Ovary (tissue), 7 donors: ENCODE measurements at regions not wholly inside any gene's neighbourhood (a gene's known extent, or its start where the extent isn't known, plus 50 kb on each side); places are given as distances from the start of the nearest gene placed in this dataset.

Experiments
- DNase-seq, 5 donors: peaks; one replicate each; pipeline ENCODE4 v3.0.0-alpha.2; 2019 to 2020
- H3K27ac ChIP-seq, 2 donors: fragments of 200-600 bp; one replicate each; pipeline versions ENCODE4 v1.5.1 to v1.8.0; 2019 to 2022
- H3K27me3 ChIP-seq: fragments of 200-600 bp; one replicate; pipeline ENCODE4 v1.8.0; 2022
- H3K36me3 ChIP-seq: fragments of 200-600 bp; sonication (generic); one replicate; pipeline ENCODE4 v1.5.1; 2019
- H3K4me1 ChIP-seq: one replicate; pipeline ENCODE4 v1.8.1; 2013; ENCODE audit warnings: mild to moderate bottlenecking, moderate library complexity; ENCODE audit not compliant: insufficient read depth
- H3K4me3 ChIP-seq: fragments of 200-600 bp; sonication (generic); one replicate; pipeline ENCODE4 v1.5.1; 2017
- H3K9me3 ChIP-seq, 2 donors: fragments of 200-600 bp in 1 of 2; sonication (generic) in 1 of 2; one replicate each; pipeline versions ENCODE4 v1.5.1 to v1.8.1; 2013 to 2019; ENCODE audit warnings: mild to moderate bottlenecking in 1 of 2, moderate library complexity in 1 of 2
- EP300 ChIP-seq: sonication (generic); formaldehyde crosslinking; IDR thresholded peaks from one replicate; pipeline ENCODE4 v1.6.1; 2017; ENCODE audit warnings: antibody characterized with exemption
- POLR2A ChIP-seq: fragments of 450-650 bp; IDR thresholded peaks from one replicate; pipeline ENCODE4 v1.6.1; 2017; ENCODE audit warnings: antibody characterized with exemption, mild to moderate bottlenecking, moderate library complexity
- WGBS, 3 donors: extraction: QIAGEN DNeasy Blood & Tissue Kit in 1 of 3; methylation state at CpG; one replicate each; pipeline versions ENCODE4 v1.1.5 to v1.1.7; 2013 to 2017; 5-methylcytosine and 5-hydroxymethylcytosine counted together
- intact Hi-C, 4 donors: fragments of 100-400 bp; cut with DNase I; formaldehyde crosslinking; loops; one replicate each; pipeline versions ENCODE4 v1.11.0 to v1.15.1; 2022 to 2023
- TF ChIP-seq, protein P1 (sequence below), 3 donors: fragments of 450-650 bp in 2 of 3; fragments of 200-600 bp in 1 of 3; IDR thresholded peaks; one replicate each; pipeline versions ENCODE4 v1.5.1 to v1.8.0; 2016 to 2022; ENCODE audit warnings: antibody characterized with exemption in 3 of 3, mild to moderate bottlenecking in 1 of 3
- donor health status: DM: no; HTN: no; CAD: no; lungs with moderate emphysema.
- donor health status: DM: no; HTN: no; CAD: no.
- donor health status: Bipolar disorder and iron deficiency.
- donor health status: DM: no; HTN: no; CAD: no.
- donor health status: DM: yes; HTN: yes; CAD: no.

DNA sequence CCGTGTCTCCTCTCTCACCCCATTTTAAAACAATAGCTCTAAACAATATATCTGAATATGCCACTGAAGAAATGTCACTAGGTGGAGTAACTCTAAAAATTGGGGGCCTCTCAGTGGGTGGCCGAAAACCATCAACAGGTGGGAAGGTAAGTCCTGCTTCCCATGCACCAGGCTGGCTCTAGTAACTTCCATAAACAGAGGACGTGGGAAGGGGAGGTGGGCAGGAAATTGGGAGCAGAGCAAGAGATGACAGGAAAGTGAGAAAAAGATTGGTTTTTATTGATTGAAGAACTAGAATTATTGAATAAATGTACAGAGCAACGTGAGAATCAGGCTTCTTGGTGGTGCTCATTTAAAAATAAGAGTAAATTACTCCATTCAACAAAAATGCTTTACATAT is 170.4 kb downstream of the SOCS6 start:
- Histone ChIP-seq H3K36me3 (no peaks in the 10 kb centered on the region), H3K27me3 (no peaks in the 10 kb centered on the region), H3K27ac (no peak overlapping the region), H3K9me3 (no peaks in the 10 kb centered on the region), H3K4me3 (no peak overlapping the region), H3K4me1 (no peaks in the 10 kb centered on the region)
- TF ChIP-seq, protein P1, sequence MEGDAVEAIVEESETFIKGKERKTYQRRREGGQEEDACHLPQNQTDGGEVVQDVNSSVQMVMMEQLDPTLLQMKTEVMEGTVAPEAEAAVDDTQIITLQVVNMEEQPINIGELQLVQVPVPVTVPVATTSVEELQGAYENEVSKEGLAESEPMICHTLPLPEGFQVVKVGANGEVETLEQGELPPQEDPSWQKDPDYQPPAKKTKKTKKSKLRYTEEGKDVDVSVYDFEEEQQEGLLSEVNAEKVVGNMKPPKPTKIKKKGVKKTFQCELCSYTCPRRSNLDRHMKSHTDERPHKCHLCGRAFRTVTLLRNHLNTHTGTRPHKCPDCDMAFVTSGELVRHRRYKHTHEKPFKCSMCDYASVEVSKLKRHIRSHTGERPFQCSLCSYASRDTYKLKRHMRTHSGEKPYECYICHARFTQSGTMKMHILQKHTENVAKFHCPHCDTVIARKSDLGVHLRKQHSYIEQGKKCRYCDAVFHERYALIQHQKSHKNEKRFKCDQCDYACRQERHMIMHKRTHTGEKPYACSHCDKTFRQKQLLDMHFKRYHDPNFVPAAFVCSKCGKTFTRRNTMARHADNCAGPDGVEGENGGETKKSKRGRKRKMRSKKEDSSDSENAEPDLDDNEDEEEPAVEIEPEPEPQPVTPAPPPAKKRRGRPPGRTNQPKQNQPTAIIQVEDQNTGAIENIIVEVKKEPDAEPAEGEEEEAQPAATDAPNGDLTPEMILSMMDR (IDR thresholded peaks at IDR 0.05): no peak
- TF ChIP-seq EP300 (no peak), POLR2A (no peak)
- DNase-seq: no peak
- intact Hi-C loops: loop anchor here in 2 of 4 donors (10.0 kb wide), 1 partner anchor 264 kb away; no protein-coding TSS in a partner anchor
- WGBS, 3 donors: 77 to 80% (median 80%) methylated on average over 4 of the region's 4 CpGs

DNA sequence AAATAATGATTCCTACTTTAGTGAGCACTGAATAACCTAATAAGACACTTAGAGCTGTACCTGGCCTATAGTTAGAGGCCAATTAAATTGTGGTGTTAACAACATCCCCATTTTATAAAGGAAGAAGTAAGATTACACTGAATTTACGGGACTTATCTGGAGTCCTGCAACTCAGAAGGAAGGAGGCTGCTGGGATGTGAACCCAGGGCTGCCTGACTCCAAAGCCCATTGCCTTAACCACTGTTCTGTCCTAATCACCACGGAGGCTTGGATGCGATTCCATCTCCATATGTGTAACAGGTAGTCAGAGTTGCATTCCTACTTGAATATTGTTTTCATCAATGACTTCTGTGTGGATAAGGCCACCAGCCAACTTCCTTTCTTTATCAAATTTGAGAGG is 168.9 kb downstream of the SOCS6 start:
- WGBS, 3 donors: 86 to 92% (median 89%) methylated on average over 3 of the region's 3 CpGs
- H3K4me1 ChIP-seq: no peaks in the 10 kb centered on the region

DNA sequence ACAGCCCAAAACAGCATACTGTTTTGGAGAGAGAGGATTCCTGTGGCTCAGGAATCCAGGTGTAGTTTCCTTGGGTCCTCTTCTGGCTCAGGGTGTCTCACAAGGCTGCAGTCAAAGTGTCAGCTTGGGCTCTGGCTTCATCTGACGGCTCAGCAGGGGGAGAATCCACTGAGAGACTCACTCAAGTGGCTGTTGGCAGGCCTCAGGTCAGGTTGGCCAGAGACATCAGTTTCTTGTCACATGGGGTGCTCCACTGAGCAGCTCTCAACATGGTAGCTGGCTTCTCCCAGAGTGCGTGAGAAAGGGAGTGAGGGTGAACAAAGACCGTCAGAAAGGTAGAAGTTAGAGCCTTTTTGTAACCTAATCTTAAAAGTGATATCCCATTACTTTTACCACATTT is 168.4 kb downstream of the SOCS6 start:
- H3K27ac ChIP-seq: no peak overlapping the region
- no peaks in the 10 kb centered on the region for H3K27me3 ChIP-seq
- no peak for DNase-seq
- no peak overlapping the region for H3K4me3 ChIP-seq
- H3K9me3 ChIP-seq: no peaks in the 10 kb centered on the region
- H3K36me3 ChIP-seq: no peaks in the 10 kb centered on the region
- TF ChIP-seq POLR2A (no peak), EP300 (no peak)
- TF ChIP-seq, protein P1 (IDR thresholded peaks at IDR 0.05): no peak
- H3K4me1 ChIP-seq: no peaks in the 10 kb centered on the region
- 55 to 58% (median 56%) methylated on average over 3 of the region's 3 CpGs for WGBS, 3 donors
- intact Hi-C loops: loop anchor here in 2 of 4 donors (10.0 kb wide), 1 partner anchor 262 kb away; no protein-coding TSS in a partner anchor

More for the DNA sequence above, 168.9 kb downstream of the SOCS6 start:
- no peak for DNase-seq
- no peak for TF ChIP-seq EP300
- TF ChIP-seq, protein P1 (IDR thresholded peaks at IDR 0.05): no peak
- TF ChIP-seq POLR2A: no peak
- no peaks in the 10 kb centered on the region for H3K9me3 ChIP-seq
- H3K27me3 ChIP-seq: no peaks in the 10 kb centered on the region
- no peak overlapping the region for H3K27ac ChIP-seq
- no peaks in the 10 kb centered on the region for H3K36me3 ChIP-seq
- intact Hi-C loops: loop anchor here in 2 of 4 donors (10.0 kb wide), 1 partner anchor 263 kb away; no protein-coding TSS in a partner anchor
- H3K4me3 ChIP-seq: no peak overlapping the region

DNA sequence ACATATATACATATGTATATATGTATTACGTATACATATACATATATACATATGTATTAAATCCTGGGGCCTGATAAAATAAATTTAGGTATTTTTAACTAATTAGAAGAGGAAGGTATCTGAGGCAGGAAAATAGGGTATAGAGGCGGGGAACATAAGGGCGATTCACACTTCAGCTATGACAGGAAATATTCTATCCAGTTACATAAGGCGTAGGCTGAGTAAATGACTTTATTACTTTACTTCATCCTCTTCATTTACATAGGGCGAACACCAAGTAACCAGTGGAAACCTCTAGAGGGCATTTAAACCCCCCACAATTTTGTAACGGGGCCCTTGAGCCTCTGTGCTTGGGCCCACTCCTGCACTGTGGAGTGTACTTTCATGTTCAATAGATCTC is 167.5 kb downstream of the SOCS6 start:
- intact Hi-C loops: loop anchor here in 2 of 4 donors (10.0 kb wide), 1 partner anchor 262 kb away; no protein-coding TSS in a partner anchor
- Histone ChIP-seq H3K27me3 (no peaks in the 10 kb centered on the region), H3K36me3 (no peaks in the 10 kb centered on the region), H3K4me1 (no peaks in the 10 kb centered on the region), H3K9me3 (no peaks in the 10 kb centered on the region), H3K4me3 (no peak overlapping the region), H3K27ac (no peak overlapping the region)
- DNase-seq: no peak
- 72 to 82% (median 75%) methylated on average over 6 of the region's 6 CpGs for WGBS, 3 donors
- no peak for TF ChIP-seq EP300
- no peak for TF ChIP-seq POLR2A

DNA sequence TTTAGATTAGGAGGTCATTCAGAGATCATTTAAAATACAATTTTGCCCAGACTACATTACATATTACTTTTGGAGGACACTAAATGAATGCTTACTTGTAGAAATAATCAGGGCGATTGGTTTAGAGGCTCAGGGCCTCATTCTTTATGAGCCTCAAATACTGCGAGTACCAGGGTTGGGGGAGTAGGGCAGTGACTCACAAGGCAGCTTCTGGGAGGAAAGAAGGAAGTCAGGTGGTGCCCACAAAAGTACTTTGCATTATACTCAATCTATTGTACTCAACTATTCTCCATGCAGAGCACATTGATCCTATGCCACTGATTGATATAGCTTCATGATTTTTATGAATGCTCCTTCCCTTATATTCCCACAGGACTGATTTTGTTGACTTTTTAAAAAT is 166.9 kb downstream of the SOCS6 start:
- 59 to 75% (median 64%) methylated on average over 2 of the region's 2 CpGs for WGBS, 3 donors
- intact Hi-C loops: loop anchor here in 2 of 4 donors (10.0 kb wide), 1 partner anchor 261 kb away; no protein-coding TSS in a partner anchor
- Histone ChIP-seq H3K27ac (no peak overlapping the region), H3K36me3 (no peaks in the 10 kb centered on the region), H3K27me3 (no peaks in the 10 kb centered on the region), H3K4me1 (no peaks in the 10 kb centered on the region), H3K4me3 (no peak overlapping the region), H3K9me3 (no peaks in the 10 kb centered on the region)
- TF ChIP-seq EP300 (no peak), POLR2A (no peak)
- TF ChIP-seq, protein P1 (IDR thresholded peaks at IDR 0.05): no peak
- DNase-seq: no peak
